Cardiac muscle cell (in vitro differentiated cells and primary cell): ENCODE measurements at regions not wholly inside any gene's neighbourhood (a gene's known extent, or its start where the extent isn't known, plus 50 kb on each side); places are given as distances from the start of the nearest gene placed in this dataset.

Experiments used
- DNase-seq, 2 donors: peaks; one replicate each; pipeline versions ENCODE4 v3.0.0 to v3.0.0-alpha.2; 2010 to 2017; ENCODE audit warnings: low read depth in 1 of 2, low spot score in 1 of 2
- H3K27ac ChIP-seq: fragments of 200-600 bp; sonication (generic); 2 replicates; pipeline ENCODE4 v1.5.1; 2016
- H3K27me3 ChIP-seq: fragments of 200-600 bp; sonication (generic); 2 replicates; pipeline ENCODE4 v1.6.0; 2016; ENCODE audit warnings: control low read depth
- H3K36me3 ChIP-seq: fragments of 200-600 bp; sonication (generic); 2 replicates; pipeline ENCODE4 v1.5.1; 2016; ENCODE audit warnings: control low read depth
- H3K4me1 ChIP-seq: fragments of 200-600 bp; sonication (generic); 2 replicates; pipeline ENCODE4 v1.8.1; 2017; ENCODE audit warnings: low read depth, mild to moderate bottlenecking, mixed run types
- H3K4me3 ChIP-seq: fragments of 200-600 bp; sonication (generic); 2 replicates; pipeline ENCODE4 v1.5.1; 2016; ENCODE audit warnings: mild to moderate bottlenecking
- H3K9me3 ChIP-seq: fragments of 200-600 bp; sonication (generic); 2 replicates; pipeline ENCODE4 v1.5.1; 2017; ENCODE audit warnings: low read depth, mild to moderate bottlenecking, control low read depth
- CTCF ChIP-seq: IDR thresholded peaks from 2 replicates; pipeline ENCODE4 v1.5.1; 2012; ENCODE audit warnings: low read depth, mild to moderate bottlenecking, low read length

GRCh38 chr9:113705928-113706519 is 170.1 kb upstream of the ZNF618 start:
- peak in 1 of 2 donors; percentile 23 for DNase-seq
- no peak overlapping the region for H3K27ac ChIP-seq

GRCh38 chr9:113707953-113708695 is 168.0 kb upstream of the ZNF618 start:
- Histone ChIP-seq H3K27me3 (no peaks in the 10 kb centered on the region), H3K27ac (no peak overlapping the region), H3K36me3 (no peaks in the 10 kb centered on the region), H3K4me3 (no peak overlapping the region), H3K4me1 (no peaks in the 10 kb centered on the region), H3K9me3 (no peaks in the 10 kb centered on the region)
- no peak for TF ChIP-seq CTCF
- no peak for DNase-seq

More at GRCh38 chr9:113705928-113706519, 170.1 kb upstream of the ZNF618 start:
- no peak for TF ChIP-seq CTCF
- no peaks in the 10 kb centered on the region for H3K4me1 ChIP-seq
- H3K9me3 ChIP-seq, result no peaks in the 10 kb centered on the region
- no peaks in the 10 kb centered on the region for H3K27me3 ChIP-seq
- no peaks in the 10 kb centered on the region for H3K36me3 ChIP-seq
- no peak overlapping the region for H3K4me3 ChIP-seq

GRCh38 chr9:113708821-113709713 is 167.0 kb upstream of the ZNF618 start:
- Histone ChIP-seq H3K4me1 (no peaks in the 10 kb centered on the region), H3K27me3 (no peaks in the 10 kb centered on the region), H3K27ac (no peak overlapping the region), H3K9me3 (no peaks in the 10 kb centered on the region), H3K36me3 (no peaks in the 10 kb centered on the region), H3K4me3 (no peak overlapping the region)
- no peak for TF ChIP-seq CTCF
- DNase-seq, result no peak

- Histone ChIP-seq H3K4me1 (no peaks in the 10 kb centered on the region), H3K9me3 (no peaks in the 10 kb centered on the region)
These were observed 166.4 kb upstream of the ZNF618 start for GRCh38 chr9:113709721-113710120.

GRCh38 chr9:113711251-113711650 is 164.9 kb upstream of the ZNF618 start:
- Histone ChIP-seq H3K4me3 (no peak overlapping the region), H3K9me3 (no peaks in the 10 kb centered on the region), H3K27ac (no peak overlapping the region), H3K4me1 (no peaks in the 10 kb centered on the region), H3K27me3 (no peaks in the 10 kb centered on the region), H3K36me3 (no peaks in the 10 kb centered on the region)
- DNase-seq, result no peak
- no peak for TF ChIP-seq CTCF

More at GRCh38 chr9:113709721-113710120, 166.4 kb upstream of the ZNF618 start:
- Histone ChIP-seq H3K36me3 (no peaks in the 10 kb centered on the region), H3K27ac (no peak overlapping the region), H3K4me3 (no peak overlapping the region), H3K27me3 (no peaks in the 10 kb centered on the region)
- no peak for TF ChIP-seq CTCF
- DNase-seq, result no peak
